ENCODE measurements at regions not wholly inside any gene's neighbourhood (a gene's known extent, or its start where the extent isn't known, plus 50 kb on each side); places are given as distances from the start of the nearest gene placed in this dataset.

DNA sequence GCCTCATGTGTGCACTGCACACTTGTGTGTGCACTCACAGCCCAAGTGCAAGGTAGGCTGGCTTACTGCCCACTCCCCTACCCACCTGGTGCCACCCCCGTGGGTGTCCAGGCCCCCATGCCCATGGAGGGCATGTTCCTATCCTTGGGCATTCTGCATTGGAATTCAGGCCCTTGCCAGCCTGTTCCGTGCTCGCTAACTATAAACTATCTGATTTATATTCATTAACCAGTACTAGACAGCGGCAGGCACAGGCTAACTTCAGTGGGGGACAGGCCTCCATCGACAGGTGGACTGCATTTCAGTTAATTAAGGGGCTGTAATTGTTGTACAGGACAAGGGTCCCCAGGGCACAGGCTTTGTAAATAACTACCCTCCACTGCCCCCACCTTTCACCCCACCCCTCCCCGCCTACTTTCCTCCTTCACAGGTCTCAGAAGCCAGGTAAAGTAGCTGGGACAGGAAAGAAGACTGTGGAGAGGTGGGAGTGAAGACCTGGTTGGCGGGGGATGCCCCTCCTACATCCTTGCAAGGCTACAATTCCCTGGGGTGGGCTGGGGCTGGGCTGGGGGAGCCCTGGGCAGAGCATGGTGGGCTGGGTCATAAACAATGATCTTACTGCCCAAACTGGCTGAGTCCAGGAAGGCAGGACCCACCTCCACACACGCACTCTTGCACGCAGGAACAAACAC is 119.0 kb upstream of the LHX1 start:
- DNase-seq, result no peak

DNA sequence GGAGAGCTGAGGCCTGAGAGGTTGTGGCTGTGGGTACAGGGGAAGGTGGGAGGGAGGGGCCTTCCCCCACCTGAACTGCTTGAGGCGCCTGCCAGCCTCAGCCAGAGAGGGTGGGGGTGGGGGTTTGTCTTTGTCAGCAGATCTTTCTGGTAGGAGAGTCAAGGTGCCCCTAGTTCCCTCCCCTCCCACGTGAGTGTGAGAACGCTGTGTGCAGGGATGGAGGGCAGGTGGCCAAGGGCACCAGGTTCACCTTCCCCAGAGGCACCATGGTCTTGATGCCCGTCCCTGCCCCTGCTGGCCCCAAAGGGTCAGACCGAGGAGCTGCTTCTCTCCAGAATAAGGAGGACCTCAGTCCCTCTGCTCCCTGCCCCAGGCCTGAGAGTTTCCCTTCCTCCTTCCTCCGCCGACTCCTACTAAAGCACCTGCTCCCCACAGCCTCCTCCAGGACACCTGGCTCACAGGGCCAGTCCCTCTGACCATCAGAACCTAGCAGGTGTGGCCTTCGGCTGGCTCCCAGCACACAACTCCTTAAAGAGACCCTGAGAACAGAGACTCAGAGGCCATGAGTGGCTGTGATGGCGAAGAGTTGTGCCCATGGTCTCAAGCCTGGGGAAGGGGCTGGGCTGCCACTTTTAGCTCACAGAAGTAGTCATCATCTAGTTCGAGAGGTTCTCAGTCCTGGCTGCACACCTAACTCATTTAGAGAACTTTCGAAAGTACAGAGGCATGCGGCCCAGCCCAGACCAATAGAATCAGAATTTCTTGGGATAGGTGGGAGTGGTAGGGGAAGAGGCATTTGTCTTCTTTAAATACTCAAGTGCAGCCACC is 113.2 kb upstream of the LHX1 start:
- DNase-seq, result no peak

GRCh38 chr17:36824678-36825101 is 112.6 kb upstream of the LHX1 start:
- no peak for DNase-seq

DNA sequence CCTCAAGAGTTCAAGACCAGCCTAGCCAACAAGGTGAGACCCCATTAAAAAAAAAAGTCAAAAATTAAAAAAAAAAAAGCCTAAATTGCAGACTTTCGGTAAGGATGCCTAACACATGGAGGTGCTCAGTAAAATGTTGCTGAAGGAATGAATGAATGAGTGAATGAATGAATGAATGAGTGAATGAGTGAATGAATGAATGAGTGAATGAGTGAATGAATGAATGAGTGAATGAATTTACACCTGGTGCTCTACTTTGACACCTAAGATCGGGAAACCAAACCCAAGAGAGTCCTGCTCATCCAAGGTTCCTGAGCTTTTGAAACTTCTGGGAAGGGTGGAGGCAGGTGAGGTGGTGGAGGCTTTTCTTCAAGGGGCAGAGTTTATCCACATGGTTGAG is 112.2 kb upstream of the LHX1 start:
- DNase-seq, result no peak

- DNase-seq, result no peak
These were observed 111.8 kb upstream of the LHX1 start for GRCh38 chr17:36825521-36825920.

DNA sequence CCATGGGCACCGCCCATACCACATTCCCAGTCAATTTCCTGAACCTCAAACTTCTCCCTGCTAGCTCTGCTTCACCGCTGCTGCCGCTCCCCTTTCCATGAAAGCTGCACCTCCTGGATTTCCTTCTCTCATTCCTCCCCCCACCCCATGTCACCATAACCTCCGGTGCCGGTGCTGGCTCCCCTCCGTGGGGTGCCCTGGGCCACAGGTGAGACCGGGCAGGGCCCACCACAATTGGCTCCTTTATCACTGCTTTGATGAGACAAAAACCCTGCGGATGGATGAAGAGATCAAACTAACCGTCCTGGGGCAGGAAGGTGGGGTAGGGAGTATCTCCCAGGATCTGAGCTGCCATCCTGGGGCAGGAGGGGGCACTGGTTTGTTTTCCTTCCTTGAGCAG is 111.3 kb upstream of the LHX1 start:
- DNase-seq, result no peak

DNA sequence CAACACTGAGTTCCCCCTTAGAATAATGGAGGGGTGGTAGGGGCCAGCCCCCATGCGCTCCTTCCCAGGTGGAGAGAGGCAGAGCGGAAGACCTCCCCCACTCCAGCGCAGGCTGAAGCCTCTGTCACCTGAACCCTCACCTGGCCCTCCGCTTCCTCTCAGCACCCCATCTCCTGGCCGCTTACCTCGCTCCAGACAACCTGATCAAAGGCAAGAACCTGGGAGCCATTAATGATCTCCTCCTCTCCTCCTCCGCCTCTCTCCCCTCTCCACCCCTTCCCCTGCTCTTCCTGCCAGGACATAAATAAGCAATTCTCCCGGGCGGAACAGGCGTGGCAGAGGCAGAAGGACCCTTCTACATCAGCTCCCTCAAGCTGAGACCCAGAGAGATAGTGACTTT is 110.2 kb upstream of the LHX1 start:
- DNase-seq, result no peak

GRCh38 chr17:36829676-36830075 is 107.6 kb upstream of the LHX1 start:
- DNase-seq, result no peak

DNA sequence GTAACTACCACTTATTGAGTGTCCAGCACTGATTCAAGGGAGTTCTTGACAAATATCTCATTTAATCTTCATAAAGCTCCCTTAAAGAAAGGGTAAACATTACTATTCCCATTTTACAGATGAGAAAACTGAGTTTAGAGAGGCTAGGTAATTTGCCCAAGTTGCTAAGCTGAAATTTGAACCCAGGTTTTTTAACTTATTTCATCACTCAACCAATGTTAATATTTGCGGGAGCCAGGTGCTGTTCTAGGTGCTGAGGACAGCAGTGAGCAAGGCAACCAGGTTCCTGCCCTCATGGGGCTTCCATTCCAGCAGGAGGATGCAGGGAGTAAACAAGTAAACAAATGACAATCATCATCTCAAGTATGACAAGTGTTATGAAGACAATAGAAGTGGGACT is 104.0 kb upstream of the LHX1 start:
- DNase-seq, result no peak

GRCh38 chr17:36835036-36835435 is 102.2 kb upstream of the LHX1 start:
- DNase-seq, result no peak

DNA sequence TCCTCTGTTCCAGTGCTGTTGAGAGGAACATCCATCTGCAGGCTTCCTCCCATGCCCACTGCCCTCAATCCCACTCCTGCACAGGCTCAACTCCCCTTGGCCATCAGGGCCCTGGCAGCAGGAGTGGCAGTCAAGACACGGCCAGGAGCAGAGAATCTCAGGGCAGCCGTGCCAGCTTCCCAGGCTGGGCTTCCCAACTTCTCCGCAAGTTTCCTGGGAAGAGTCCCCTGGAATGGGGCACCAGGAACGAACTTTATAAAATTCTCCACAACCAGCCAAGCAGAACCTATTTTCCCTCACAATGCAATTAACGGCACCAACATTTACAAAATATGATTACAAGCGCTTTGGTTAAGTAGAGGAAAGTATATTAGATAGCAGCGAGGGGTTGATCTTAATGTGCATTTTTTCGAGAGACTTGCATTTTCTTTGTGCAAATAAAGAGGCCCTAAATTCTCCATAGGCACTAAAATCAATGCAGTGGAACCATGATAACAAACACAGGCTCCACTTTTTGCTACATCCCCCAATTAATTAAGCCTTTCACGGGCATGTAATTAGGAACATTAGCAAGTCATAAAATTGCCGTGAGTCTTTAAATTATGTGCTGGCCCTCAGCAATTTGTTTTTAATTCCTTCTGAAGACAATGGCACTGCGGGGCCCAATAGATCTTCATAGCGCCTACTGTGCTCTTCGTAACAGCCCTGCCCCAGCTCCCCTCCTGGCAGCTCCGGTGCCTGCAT is 99.9 kb upstream of the LHX1 start:
- no peak for DNase-seq

DNA sequence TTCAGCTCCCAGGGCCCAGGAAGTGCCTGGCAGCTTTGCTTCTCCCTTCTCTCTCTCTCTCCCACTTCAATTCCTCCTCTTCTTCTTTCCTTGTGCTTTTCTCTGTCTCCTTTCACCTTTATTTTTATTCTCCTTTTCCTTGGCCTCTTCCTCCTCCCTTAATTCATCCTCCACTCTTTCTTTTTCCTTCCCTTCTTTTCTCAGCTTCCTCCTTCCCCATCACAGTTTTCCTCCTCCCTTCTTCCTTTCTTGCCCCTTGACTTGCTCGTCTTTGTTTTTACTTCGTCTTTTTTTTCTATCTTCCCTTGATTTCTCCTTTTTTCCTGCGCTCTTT is 99.4 kb upstream of the LHX1 start:
- no peak for DNase-seq

- DNase-seq, result no peak
These were observed 98.0 kb upstream of the LHX1 start for GRCh38 chr17:36839256-36839655.

DNA sequence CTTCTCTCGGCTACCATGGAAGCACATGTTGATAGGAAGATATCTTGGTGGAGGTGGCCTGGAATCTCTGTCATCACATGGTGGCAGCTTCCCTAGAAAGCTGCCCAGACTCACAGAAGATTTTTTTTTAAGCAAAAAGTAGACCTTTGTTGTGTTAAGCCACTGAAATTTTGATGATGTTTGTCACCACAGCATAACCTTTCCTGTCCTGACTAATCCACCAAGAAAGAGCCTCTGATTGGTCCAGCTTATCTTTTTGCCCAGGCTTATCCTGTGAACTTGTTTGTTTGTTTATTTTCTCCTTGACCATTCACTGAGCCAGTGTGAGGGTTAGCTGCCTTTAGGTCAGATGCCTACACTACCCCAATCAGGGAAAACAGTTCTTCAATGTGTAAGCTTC is 96.5 kb upstream of the LHX1 start:
- no peak for DNase-seq

GRCh38 chr17:36842231-36842819 is 95.0 kb upstream of the LHX1 start:
- DNase-seq, result no peak

DNA sequence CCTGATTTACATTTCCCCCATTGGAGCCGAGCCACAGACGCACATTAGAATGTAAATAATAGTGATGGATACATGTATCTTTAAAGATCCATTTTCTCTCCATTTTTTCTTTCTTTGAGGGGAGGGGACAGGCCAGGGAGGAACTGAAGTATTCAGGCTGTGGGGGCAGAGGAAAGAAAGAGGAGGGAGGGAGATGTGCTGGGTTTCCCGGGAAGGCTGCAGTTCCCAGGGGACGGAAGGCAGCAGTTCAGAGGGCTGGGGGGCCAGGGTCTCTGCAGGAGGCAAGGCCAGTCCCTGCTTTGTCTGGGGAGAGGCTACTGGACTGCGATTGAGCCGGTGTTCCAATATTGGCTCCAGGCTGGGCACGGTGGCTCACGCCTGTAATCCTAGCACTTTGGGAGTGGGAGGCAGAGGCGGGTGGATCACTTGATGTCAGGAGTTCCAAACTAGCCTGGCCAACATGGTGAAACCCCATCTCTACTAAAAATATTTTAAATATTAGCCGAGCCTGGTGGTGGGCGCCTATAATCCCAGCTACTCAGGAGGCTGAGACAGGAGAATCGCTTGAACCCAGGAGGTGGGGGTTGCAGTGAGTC is 94.2 kb upstream of the LHX1 start:
- DNase-seq, result no peak

GRCh38 chr17:36844013-36844412 is 93.3 kb upstream of the LHX1 start:
- DNase-seq, result no peak

DNA sequence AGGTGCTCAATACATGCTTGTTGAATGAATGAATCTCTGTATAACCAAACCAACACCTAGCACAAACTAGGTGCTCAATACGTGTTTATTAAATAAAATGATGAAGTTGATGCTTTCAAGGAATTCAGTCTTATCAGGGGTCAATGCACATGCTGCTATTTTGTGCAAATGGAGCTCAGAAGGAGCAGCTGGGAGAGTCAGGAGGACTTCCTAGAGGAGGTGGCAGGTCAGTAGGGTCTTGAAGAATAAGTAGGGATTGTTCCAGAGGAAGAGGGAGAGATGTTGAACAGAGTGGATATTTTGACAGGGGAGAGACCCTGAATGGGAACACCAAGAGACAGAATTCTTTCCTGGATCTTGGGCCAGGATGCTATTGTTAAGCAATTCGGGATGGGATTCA is 92.7 kb upstream of the LHX1 start:
- DNase-seq, result no peak

GRCh38 chr17:36845916-36846315 is 91.4 kb upstream of the LHX1 start:
- DNase-seq, result no peak

- DNase-seq, result no peak
These were observed 90.6 kb upstream of the LHX1 start for GRCh38 chr17:36846410-36847292.

- no peak for DNase-seq
These were observed 89.0 kb upstream of the LHX1 start for GRCh38 chr17:36848008-36848902.
